ENCODE measurements at regions not wholly inside any gene's neighbourhood (a gene's known extent, or its start where the extent isn't known, plus 50 kb on each side); places are given as distances from the start of the nearest gene placed in this dataset.
"Not testable (repeated sequence)": the region's sequence is repeated elsewhere in the genome, so short reads cannot be mapped to it uniquely, and the experiment has no call there.

DNA sequence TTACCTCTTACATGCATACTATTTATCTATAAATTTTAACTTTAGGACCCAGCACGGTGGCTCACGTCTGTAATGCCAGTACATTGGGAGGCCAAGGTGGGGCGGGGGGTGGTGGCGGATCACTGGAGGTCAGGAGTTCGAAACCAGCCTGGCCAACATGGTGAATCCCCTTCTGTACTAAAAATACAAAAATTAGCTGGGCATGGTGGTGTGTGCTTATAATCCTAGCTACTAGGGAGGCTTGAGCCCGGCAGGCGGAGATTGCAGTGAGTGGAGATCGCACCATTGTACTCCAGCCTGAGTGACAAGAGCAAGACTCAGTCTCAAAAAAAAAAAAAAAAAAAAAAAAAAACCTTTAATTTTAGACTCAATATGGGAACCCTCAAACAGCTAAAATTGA is 1582.6 kb upstream of the NUDT12 start:
- Histone ChIP-seq H3K9me3 (replicated peaks) (no peaks in the 10 kb centered on the region), H3K27ac (no peak overlapping the region), H3K4me1 (0 out of 2 replicates have a peak, but pooled peaks cover 2% of the 10 kb centered on the region), H3K27me3 (no peaks in the 10 kb centered on the region), H3K36me3 (no peaks in the 10 kb centered on the region), H3K4me3 (no peak overlapping the region)
- no peak for DNase-seq

GRCh38 chr5:105134328-105134727 is 1571.7 kb upstream of the NUDT12 start:
- H3K9me3 ChIP-seq (replicated peaks), result no peaks in the 10 kb centered on the region
- H3K4me1 ChIP-seq, result no peaks in the 10 kb centered on the region
- no peak overlapping the region for H3K27ac ChIP-seq
- H3K36me3 ChIP-seq, result no peaks in the 10 kb centered on the region
- no peak for DNase-seq
- H3K27me3 ChIP-seq, result no peaks in the 10 kb centered on the region
- no peak overlapping the region for H3K4me3 ChIP-seq

DNA sequence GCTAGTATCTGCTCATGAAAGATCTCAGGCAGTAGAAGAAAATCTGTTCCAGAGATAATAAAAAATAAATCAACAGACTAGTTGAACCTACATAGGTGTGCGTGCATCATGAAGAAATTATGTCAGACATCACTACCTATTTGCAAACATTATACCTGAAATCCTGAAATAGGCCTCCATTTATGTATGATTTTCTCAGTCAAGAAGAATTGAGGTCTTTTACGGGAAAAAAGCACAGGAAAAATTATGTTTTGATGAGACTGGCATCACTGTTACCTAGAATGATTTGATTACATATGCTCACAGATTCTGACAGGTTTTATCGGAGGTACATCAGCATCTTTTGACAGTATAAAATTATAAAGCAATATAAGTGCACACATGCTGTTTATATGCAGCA is 1570.5 kb upstream of the NUDT12 start:
- Histone ChIP-seq H3K4me3 (no peak overlapping the region), H3K27ac (no peak overlapping the region), H3K4me1 (no peaks in the 10 kb centered on the region), H3K27me3 (no peaks in the 10 kb centered on the region), H3K36me3 (no peaks in the 10 kb centered on the region), H3K9me3 (replicated peaks) (no peaks in the 10 kb centered on the region)
- no peak for DNase-seq

- no peak overlapping the region for H3K27ac ChIP-seq
- no peak overlapping the region for H3K4me3 ChIP-seq
- no peaks in the 10 kb centered on the region for H3K4me1 ChIP-seq
- H3K27me3 ChIP-seq, result no peaks in the 10 kb centered on the region
- no peaks in the 10 kb centered on the region for H3K36me3 ChIP-seq
- no peak for DNase-seq
- no peaks in the 10 kb centered on the region for H3K9me3 ChIP-seq (replicated peaks)
Observed at GRCh38 chr5:105132581-105132980, 1570.0 kb upstream of the NUDT12 start.

DNA sequence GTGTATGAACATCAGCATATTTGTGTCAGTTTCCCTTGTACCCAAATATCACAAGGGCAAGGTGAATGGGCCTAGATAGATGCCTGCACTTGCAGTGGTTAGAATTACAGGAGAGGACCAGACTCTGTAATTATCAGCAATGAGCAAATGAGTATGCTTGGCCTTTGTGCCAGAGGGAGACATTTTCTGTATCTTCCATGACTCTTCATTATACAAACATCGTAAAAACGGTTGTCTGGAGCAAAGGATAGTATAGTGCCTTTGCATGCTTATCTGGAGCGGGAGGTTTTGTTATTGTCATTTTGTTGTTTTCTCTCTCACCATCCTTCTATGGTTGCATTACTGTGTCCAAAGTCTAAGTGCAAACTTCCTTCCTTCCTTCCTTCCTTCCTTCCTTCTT is 1568.5 kb upstream of the NUDT12 start:
- Histone ChIP-seq H3K4me3 (no peak overlapping the region), H3K36me3 (no peaks in the 10 kb centered on the region), H3K27me3 (no peaks in the 10 kb centered on the region), H3K27ac (no peak overlapping the region), H3K4me1 (0 out of 2 replicates have a peak, but pooled peaks cover 3% of the 10 kb centered on the region), H3K9me3 (replicated peaks) (no peaks in the 10 kb centered on the region)
- no peak for DNase-seq

GRCh38 chr5:105101577-105101976 is 1539.0 kb upstream of the NUDT12 start:
- no peak overlapping the region for H3K4me3 ChIP-seq
- H3K27me3 ChIP-seq, result no peaks in the 10 kb centered on the region
- DNase-seq, result no peak
- H3K9me3 ChIP-seq (replicated peaks), result no peaks in the 10 kb centered on the region
- no peaks in the 10 kb centered on the region for H3K4me1 ChIP-seq
- no peak overlapping the region for H3K27ac ChIP-seq
- H3K36me3 ChIP-seq, result no peaks in the 10 kb centered on the region; the same call in 1 of the 2 replicates

DNA sequence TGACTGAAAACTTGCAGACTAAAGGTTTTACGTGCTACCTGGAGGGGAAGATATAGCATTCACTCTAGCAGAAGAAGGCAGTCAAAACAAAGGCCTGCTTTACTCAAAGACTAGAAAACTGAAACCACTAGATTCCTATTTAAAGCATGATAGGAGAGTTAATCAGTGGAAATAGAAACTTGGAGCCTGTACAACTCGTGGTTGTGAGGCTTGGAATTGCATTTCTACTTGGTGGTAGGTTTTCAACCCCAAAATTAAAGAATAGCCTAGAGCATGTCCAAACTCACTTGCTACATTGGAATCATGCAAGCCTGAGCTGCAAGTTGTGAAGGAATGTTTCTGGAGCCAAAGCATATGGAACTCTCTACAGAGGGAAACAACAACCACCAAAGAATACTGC is 1526.4 kb upstream of the NUDT12 start:
- peaks cover 7% of the 10 kb centered on the region; the same call in 1 of the 2 replicates for H3K9me3 ChIP-seq (replicated peaks)

GRCh38 chr5:105088102-105088501 is 1525.5 kb upstream of the NUDT12 start:
- Histone ChIP-seq H3K27me3 (no peaks in the 10 kb centered on the region), H3K4me1 (no peaks in the 10 kb centered on the region), H3K9me3 (replicated peaks) (peaks cover 7% of the 10 kb centered on the region; the same call in 1 of the 2 replicates), H3K4me3 (no peak overlapping the region), H3K36me3 (no peaks in the 10 kb centered on the region), H3K27ac (no peak overlapping the region)
- no peak for DNase-seq

More for the DNA sequence above, 1526.4 kb upstream of the NUDT12 start:
- no peaks in the 10 kb centered on the region for H3K36me3 ChIP-seq
- no peak overlapping the region for H3K4me3 ChIP-seq
- no peak overlapping the region for H3K27ac ChIP-seq
- DNase-seq, result no peak
- no peaks in the 10 kb centered on the region for H3K4me1 ChIP-seq
- no peaks in the 10 kb centered on the region for H3K27me3 ChIP-seq

DNA sequence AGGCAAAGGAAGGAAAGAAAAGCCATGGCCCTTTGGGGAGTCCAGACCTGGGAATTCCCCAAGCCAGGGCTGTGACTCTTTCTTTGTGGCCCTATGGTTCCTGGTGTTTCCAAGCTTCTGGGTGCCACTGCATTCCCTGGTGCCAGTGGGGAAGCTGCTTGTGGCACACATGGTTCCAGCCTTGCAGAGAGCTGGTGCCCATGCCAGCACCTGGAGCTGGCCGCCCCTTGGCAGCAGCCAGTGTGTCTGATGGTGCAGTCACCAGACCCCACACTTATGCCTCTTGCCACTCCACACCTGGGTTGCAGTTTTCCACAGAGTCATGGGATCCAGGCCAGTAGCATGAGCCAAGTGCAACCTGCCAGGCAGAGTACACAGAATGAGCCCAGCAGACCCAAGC is 1495.3 kb upstream of the NUDT12 start:
- Histone ChIP-seq H3K27ac (no peak overlapping the region), H3K4me1 (no peaks in the 10 kb centered on the region), H3K9me3 (replicated peaks) (0 out of 2 replicates have a peak, but pooled peaks cover 4% of the 10 kb centered on the region), H3K36me3 (no peaks in the 10 kb centered on the region), H3K4me3 (no peak overlapping the region), H3K27me3 (no peaks in the 10 kb centered on the region)
- DNase-seq, result no peak

- no peak for DNase-seq
- Histone ChIP-seq H3K27ac (no peak overlapping the region), H3K36me3 (no peaks in the 10 kb centered on the region), H3K4me1 (no peaks in the 10 kb centered on the region), H3K27me3 (no peaks in the 10 kb centered on the region), H3K4me3 (no peak overlapping the region), H3K9me3 (replicated peaks) (0 out of 2 replicates have a peak, but pooled peaks cover 4% of the 10 kb centered on the region)
Observed at GRCh38 chr5:105057001-105057436, 1494.4 kb upstream of the NUDT12 start.

DNA sequence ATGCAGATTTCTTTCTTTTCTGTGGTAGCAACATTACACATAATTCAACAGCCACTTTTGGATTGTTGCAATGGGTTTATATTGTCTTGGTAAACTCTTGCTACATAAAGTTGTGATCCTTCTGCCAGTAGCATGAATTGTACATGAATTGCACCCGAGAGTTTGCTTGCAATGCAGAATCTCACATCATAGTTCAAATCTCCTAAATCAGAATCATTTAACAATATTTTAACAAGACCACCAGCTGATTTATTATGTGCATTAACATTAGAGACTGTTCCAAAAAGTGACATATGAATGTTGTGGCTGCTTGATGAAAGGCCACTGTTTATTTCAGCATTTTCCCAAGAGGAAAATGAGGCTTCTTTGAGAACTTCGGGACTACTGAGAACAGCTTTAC is 1491.8 kb upstream of the NUDT12 start:
- Histone ChIP-seq H3K4me1 (no peaks in the 10 kb centered on the region), H3K4me3 (no peak overlapping the region), H3K27me3 (no peaks in the 10 kb centered on the region), H3K9me3 (replicated peaks) (no peaks in the 10 kb centered on the region), H3K27ac (no peak overlapping the region), H3K36me3 (no peaks in the 10 kb centered on the region)
- no peak for DNase-seq

DNA sequence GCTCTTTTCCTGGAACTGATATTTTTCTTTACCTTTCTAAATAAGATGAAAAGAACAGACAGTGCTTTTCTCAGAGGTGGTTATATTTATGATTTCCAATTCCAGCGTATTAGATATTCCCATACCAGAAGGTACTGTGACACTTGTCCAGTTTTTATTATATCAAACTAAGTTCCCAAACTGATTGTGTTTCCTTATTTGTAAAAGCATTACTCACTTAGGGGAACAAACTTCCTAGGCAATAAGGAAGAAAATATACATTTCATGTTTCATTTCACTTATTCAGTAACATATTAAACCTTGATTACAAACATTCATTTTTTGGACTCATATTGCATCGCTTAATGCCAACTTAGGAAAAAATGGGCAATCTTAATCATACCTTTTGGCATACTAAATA is 1480.0 kb upstream of the NUDT12 start:
- no peak overlapping the region for H3K27ac ChIP-seq
- H3K36me3 ChIP-seq, result no peaks in the 10 kb centered on the region
- H3K4me3 ChIP-seq, result no peak overlapping the region
- no peaks in the 10 kb centered on the region; the same call in 1 of the 2 replicates for H3K4me1 ChIP-seq
- DNase-seq, result no peak
- H3K9me3 ChIP-seq (replicated peaks), result no peaks in the 10 kb centered on the region
- no peaks in the 10 kb centered on the region for H3K27me3 ChIP-seq

DNA sequence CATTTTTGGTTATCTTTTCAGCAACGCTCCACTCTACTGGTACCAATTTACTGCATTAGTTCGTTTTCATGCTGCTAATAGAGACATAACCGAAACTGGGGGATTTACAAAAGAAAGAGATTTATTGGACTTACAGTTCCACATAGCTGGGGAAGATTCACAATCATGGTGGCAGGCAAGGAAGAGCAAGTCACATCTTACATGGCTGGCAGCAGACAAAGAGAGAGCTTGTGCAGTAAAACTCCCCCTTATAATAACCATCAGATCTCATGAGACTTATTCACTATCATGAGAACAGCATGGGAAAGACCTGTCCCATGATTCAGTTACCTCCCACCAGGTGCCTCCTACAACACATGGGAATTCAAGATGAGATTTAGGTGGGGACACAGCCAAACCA is 1474.2 kb upstream of the NUDT12 start:
- not testable (repeated sequence) for H3K27ac ChIP-seq; H3K9me3 ChIP-seq (replicated peaks); H3K4me1 ChIP-seq; H3K27me3 ChIP-seq; DNase-seq; H3K4me3 ChIP-seq; H3K36me3 ChIP-seq

DNA sequence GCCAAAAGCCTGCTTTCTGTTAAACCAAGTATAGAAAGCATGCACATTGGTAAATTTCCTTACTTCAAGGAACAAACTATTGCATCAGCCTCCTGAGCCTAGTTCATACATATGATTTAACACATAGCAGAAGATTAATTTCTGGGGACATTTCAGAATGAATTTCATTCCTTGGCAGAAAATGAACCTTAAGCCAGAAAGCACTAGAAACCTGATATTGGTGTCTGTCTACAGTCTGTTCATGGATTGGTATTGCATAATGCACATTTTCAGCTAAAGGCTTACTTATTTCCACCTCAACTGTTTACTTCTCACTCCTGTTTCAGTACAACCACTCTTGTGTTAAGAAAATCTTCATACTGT is 1471.8 kb upstream of the NUDT12 start:
- no peaks in the 10 kb centered on the region for H3K36me3 ChIP-seq
- H3K4me3 ChIP-seq, result no peak overlapping the region
- H3K4me1 ChIP-seq, result no peaks in the 10 kb centered on the region
- H3K27me3 ChIP-seq, result no peaks in the 10 kb centered on the region
- H3K27ac ChIP-seq, result no peak overlapping the region
- DNase-seq, result no peak
- H3K9me3 ChIP-seq (replicated peaks), result no peaks in the 10 kb centered on the region

GRCh38 chr5:105033637-105034400 is 1471.2 kb upstream of the NUDT12 start:
- H3K4me1 ChIP-seq, result no peaks in the 10 kb centered on the region
- H3K27ac ChIP-seq, result no peak overlapping the region
- H3K36me3 ChIP-seq, result no peaks in the 10 kb centered on the region
- no peaks in the 10 kb centered on the region for H3K9me3 ChIP-seq (replicated peaks)
- H3K27me3 ChIP-seq, result no peaks in the 10 kb centered on the region
- H3K4me3 ChIP-seq, result no peak overlapping the region
- DNase-seq, result no peak

DNA sequence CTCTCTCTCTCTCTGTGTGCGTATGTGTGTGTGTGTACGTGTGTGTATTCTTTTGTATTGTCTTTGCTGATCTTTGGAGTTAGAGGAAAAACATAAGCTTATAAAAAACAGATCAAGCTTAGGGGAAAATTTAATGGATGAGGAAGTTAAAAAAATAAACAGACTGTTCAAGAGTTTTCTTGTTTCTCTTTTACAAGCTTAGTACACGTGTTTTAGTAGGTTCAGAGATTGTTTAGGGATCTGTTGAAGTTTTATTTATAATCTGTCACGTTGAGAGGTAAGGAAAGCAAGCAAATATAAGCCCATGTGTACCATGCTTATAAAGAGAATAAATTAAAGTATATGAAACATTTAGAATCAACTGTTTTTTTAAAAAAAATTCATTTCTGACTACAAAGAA is 1470.3 kb upstream of the NUDT12 start:
- Histone ChIP-seq H3K27me3 (no peaks in the 10 kb centered on the region), H3K27ac (no peak overlapping the region), H3K4me3 (no peak overlapping the region), H3K9me3 (replicated peaks) (no peaks in the 10 kb centered on the region), H3K4me1 (no peaks in the 10 kb centered on the region), H3K36me3 (no peaks in the 10 kb centered on the region)
- DNase-seq, result no peak

All from SJCRH30 (cell line).